ENCODE measurements at regions not wholly inside any gene's neighbourhood (a gene's known extent, or its start where the extent isn't known, plus 50 kb on each side); places are given as distances from the start of the nearest gene placed in this dataset.

DNA sequence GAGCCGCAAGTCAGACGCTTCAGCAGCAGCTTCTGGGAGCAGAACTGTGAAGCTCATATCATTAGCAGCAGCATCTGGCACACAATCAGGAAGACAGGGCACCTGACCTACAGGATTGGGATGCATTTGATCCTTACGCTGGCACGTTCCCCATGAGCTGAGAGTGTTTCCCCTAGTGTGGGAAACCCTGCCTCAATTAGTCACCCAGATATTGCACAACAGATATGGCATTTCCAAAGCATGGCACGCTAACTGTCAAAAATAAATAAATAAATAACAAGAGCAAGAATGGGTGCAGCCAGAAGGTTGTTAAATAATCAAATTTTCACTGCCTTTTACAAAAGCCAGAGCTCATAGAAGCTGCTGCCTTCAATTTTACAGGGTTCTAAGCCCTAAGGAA is 189.6 kb upstream of the THBS1 start:
- no peak for DNase-seq

DNA sequence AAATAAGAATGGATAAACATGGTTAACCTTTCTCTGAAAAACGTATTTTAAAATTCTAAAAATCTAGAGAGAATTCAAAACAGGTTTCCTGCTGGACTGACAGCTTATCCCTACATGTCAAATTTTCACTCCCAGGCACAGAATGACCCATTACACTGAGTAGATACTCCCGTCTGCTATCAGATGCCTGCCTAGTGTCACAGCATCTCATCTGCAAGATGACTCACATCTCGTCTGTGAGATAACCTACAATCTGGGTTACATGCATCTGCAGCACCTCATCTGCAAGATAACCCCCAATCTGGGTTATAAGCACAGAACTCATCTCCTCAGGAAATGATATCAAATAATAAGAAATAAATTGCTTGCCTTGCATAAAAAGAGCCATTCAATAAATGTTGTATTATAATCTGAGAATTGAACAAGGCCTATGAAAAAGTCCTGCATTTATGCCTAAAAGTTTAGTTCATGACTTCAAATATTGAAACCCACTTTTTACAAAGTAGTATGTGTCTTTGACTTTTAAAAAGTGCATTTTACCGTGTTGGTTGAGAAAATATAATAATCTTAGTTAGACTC is 188.3 kb upstream of the THBS1 start:
- DNase-seq = no peak

DNA sequence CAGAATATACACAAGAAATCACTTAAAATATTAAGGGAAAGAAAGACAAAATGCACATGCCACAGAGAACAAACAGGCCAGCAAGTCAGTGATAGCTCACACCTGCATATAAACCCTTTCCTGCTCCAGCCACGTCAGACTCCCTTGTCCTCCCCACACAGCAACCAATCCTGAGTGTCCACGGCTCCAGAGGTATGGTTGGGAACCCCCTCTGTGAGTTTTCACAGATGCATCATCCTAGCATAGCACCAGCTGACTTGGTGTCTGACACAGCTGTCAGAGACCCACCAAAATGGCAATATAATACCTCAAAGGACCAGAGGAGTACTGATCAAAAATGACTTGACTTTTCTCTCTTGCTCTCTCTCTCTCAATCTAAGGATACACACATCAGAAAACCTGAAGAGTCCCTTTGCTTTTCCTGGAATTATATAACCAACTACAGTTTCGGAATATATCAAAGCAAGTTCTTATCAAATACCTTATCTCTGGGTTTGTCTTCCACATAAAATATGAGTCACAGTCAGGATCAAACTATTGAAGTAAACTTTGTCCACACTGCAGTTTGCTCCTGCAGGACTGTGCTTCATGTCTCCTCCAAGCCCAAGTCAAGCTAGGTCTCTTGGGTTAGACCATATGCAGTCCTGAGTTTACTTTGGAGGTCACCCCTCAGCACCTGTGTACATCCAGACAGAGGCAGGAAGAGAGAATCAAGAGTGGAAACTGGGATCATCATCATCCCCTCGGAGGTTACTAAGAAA is 187.1 kb upstream of the THBS1 start:
- DNase-seq = no peak

DNA sequence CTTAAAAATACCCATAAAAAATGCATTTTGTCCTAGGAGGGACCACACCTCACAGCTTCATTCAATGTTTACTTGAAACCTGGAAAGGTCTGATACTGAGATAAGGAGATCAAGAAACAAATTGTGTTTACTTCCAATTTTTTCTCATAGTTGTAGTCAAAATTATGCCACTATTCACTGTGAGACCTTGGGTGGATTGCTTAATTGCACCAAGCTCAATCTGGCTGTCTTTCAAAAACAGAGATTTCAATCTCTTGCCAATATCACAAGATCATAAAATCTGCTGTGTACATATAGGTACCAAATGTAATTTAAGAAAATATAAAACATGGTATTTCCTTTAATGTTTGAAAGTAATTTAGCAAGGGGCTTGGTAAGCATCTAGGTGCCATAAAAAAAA is 186.4 kb upstream of the THBS1 start:
- no peak for DNase-seq

DNA sequence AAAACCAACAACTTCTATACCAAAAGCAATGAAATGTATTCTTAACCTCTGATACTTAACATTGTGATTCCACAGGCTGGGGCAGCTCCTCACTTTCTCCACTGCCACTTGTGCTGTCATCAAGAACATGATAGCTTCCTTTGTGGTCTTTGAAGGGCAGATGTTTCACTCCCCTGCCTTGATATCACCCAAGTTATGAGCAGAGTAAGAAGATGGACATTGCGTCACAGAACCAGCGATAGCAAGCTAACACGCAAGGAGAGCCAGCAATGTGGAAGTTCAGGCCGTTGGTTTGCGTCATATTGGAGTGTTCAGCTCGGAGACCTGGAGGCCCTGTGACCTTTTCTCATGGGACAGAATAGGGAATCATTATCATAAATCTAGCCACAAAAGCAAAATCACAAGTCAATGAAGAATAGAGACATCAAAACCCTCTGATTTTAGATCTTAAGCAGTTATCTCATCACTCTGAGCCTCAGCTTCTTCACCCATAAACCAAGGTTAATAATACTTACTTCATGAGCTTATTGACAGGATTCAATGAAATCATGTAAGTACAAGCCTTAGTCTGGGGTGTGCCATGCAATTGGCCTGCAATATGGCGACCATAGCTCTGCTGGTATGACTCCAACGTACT is 183.8 kb upstream of the THBS1 start:
- DNase-seq = no peak

DNA sequence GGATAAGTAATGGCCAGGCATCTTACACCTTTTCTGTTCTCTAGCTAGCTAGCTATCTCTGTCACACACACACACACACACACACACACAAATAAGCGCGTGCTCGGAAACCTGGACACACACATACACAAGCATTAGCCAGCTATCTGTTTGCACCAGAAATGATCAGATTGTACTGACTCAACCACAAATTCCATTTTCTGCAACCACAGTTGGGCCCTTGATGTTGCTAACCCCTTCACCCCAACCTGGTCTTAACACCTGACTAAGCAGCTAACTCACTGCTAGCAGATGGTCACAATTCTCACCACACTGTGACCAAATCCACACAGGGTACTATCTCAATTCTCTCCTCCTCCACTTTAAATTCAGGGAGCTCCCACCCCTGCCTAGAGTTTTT is 183.0 kb upstream of the THBS1 start:
- DNase-seq = no peak

DNA sequence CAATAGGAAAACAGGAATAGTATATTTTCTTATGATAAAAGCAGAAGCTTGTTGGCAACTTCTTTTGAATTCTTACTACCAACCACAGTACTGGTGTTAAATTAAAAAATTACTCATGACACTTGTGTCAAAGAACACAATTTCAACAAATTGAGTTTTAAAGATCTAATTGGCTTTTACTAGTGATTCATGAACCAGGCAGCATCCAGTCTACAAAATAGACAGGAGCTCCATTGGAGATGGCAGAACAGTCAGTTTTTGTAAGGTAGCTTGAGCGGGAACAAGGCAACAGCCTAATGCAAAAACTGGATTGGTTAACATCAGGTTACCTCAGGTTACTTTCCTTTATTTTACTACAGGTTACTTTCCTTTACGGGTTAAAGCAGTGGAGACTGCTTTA is 181.3 kb upstream of the THBS1 start:
- no peak for DNase-seq

DNA sequence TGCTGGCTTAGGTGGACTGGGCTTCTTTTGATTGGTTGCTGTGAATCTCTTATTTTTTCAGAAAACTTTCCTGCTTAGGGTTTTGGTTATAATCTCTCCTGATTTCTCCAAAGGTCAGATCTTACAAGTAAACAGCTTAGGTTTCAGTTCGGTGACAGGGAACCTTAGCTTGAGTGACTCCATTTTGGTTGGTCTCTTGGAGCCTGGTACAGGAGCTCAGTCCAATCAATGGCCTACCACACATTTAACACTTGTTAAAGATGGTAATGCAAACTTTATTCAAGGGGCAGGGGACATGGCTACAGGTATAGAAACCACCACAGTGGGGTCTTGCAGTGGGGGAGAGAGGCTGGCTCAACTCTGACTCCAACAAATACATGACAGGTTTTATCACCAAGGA is 180.9 kb upstream of the THBS1 start:
- DNase-seq = no peak

DNA sequence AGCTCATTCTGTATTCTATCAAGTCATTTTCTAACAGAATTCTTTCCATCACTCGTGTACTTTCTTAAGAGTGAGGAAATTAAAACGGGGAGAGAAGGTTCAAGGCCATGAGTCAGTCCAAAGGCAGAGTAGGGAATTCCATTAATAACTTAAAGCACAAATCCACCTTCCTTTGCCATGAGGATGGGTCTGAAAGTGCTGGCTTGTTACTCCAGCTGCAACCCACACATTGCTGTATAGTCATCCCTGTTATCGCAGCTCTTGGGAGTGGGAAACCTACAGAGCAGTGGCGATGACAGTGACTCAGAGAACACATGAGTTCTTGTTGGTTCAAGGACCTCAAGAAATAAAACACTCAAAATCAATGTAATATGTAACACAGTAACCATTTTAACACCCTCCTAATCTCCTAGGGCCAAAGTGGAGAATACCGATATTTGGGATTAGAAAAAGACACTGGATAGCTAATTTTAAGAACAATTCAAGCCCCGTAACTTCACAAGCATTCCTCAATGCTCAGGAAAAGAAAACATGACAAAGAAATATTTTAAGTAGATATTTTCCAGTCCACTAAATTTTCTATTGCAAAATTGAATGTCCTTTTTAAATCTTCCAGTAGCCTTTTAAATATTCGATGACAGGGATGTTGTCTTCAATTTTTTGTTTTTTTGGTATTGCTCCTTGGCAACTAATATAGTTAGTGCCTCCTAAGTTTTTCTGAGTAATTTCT is 179.9 kb upstream of the THBS1 start:
- DNase-seq = no peak

DNA sequence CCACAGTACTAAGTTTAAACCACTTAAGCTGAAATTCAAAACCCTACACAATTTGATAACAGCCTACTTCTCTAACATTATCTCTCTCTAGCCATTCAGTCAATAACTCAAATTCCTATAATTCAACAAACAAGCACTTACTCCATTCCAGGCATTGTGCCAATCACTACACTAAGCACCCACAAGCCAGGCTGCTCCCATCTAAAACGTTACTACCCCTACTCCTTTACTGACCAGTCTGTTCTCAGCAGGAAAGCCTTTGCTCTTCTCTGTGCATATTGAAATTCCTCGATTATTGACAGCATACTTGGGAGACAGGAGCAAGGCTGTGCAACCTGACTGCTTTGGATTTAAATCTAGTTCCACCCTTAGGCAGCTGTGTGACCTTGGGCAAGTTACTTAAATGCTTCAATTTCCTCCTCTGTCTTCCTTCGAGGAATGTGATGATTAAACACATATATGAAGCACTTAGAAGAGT is 177.2 kb upstream of the THBS1 start:
- DNase-seq = no peak

DNA sequence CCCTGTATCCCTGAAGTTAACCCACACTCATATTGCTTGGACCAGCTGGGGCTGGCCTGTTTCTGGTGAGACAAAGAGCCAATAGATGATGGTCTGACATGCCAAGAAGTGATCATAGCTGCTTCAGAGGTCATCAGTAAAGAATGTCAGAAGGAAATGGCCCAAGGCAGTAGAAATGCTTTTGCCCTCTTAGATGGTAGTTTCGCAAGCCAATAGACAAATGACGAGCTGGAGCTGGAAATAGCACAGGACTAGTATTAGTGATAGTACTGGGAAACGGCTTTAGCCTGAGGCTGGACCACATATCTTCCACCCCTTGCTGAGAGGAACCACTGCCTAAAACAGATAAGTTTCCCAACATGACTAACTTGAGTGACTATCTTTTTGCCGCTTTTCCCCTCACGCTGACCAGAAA is 176.1 kb upstream of the THBS1 start:
- no peak for DNase-seq

DNA sequence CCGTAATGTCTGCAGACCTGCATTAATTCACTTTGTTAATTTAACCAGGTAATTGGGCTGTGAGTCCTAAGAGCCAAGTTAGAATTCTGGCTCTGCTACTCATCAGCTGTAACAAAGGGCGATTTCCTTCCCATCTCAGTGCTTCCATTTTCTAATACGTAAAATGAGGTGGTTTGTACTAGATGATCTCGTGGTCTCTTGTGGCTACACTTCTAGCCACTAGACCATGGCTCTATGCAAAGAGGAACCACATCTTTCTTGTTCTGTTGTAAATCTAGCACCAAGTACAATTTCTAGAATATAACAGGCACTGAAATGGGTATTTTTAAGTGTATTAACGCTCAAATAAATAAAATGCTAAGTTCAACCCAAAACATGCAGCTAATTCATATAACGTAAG is 174.4 kb upstream of the THBS1 start:
- DNase-seq = no peak

DNA sequence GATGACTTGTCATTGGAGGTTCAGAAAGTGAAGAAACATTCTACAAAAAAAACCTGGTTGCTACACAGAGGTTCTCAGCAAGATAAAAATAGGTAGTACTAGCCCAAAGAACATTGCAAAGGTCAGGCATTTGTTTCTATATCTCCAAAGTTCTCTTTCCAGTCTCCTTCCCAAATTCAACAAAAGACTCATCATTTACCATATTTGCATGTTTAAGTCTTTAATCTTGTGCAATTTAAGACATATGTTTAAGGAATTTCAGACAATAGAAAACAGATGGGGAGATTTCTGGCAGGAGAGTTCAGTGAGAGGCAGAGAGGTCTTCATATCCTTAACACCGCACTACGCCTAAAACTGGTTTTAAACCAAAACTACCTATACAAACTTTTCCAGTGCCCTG is 173.8 kb upstream of the THBS1 start:
- DNase-seq = peak; percentile 58

DNA sequence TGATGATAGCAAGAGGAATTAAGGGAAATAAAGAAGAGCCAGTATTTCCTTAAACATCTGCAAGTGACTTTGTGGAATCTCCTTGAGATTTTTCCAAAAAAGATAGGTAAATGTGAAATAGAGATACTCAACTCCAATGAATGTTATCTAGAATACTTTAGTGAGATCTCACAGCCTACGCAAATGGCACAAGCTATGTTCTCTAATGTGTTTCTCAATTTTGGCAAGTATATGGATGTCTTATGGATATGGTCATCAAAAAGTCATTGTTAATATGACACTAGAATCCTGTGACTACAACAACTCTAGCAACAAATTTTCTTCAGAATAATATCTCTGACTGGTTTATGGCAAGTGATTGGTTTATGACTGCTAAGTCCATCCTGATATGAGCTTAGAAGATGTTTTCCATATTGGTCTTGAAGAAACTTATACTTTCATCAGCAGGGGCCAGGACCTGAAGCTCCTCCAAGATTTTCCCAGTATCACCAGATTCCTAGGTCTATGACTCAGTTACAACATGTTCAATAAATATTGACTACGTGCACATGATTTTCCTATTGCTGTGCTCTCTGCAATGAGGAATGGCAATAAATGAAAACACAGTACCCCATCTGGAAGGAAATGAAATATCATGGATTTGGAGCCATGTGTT is 170.9 kb upstream of the THBS1 start:
- DNase-seq = no peak

DNA sequence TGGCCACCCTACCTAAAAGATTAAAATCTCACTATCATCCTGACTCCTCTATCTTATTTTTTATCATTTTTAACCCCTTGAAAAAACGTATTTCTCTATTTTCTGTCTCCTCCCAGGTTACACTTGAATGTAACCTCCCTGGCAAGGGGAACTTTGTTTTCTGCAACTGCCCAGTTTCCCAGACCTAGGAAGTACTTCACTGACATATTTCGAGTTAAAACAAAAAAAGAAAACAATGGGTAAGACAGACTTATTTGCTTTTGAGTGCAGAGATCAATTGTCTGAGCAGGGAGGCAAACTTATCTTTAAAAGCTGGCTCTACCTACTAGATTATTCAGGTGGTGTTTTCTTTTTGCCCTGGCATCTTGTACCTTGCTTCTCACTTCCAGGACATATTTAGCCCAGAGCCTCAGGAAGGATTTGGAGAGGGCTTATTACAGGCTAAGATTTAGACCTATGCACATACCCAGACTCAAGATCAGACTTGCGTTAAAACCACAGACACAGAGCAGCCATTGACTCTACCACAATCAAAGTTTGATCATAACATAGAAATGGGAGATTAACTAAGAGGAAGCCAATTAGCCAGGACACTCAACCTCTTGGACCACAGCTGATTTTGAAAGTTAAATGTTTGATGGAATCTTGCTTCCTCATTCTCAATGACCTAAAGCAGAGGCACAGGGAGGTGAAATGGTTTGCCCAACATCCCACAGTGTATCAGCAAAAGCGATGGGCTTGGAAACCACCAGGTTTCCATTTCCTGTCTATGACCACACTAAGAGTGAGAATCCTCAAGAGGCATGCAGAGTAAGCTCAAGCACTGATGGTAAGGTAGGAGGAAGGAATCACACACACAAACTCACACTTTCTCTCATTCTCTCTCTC is 169.5 kb upstream of the THBS1 start:
- DNase-seq = no peak

DNA sequence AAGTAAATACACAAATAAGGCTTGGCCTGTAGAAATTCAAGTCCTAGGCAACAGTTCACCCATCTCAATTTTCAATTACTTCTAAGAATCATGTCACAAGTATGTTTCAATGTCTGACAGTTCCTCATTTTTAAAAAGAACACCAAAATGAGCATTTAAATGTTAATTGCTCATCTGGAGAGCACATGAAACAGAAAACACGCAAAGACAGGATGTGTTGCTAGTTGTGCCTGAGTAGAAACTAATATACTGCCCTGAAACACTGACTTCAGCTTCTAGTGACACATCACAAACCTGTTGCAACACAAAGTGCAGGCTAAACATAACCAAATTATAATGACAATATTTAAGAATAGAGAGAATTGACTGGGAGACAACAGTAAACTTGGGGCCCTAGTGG is 167.3 kb upstream of the THBS1 start:
- DNase-seq = no peak

DNA sequence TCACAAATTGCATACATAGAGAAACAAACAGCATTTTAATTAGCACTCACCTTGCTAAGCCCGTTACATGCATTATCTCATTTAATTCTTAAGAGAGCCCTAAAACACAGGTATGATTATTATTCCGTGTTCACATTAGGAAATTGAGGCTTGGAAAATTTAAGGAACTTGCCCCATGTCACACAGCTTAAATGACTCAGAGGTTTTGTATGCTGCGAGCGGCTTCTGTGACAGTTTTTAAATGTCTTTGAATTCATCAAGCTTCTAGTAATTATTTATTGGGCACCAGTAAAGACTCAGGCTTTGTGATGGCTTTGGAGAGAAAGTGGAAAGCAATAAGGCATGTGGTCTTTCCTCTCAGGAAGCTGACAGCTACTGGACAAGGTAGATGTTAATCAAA is 166.7 kb upstream of the THBS1 start:
- DNase-seq = no peak

DNA sequence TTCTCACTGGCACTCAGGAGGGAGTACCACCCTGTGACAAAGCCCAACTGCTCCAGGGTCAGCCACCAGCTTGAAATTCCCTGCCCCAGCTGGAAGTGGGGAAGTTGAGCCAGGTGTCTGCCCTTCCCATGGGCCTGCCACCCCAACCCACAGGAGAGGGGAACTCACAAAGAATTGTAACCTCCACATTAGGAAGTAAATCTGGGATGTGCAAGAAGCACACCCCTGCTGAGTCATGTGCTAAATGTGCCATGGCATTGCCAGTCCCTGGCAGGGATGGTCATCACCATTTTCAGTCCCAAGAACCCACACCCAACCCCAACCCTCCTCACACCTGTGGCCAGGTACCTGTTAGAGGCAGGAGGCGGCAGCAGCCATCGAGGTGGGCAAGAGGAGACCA is 165.2 kb upstream of the THBS1 start:
- no peak for DNase-seq

DNA sequence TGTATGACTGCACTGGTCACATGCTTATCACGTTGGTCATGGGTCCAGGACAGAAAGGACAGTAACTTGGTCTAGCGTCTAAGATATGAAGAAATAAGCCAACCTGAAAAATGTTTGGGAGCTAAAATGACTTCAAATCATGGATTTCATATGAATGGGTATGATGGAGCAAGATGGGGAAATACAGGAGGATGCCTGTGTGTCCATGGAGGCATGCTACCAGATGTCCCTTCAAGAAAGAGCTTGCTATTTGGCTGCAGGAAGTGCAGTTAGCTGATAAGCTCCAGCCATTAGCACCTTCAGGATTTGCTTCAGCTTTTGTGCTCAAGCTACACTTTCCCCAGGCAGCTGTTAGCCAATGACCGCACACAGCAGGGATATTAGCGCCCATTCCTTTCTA is 164.6 kb upstream of the THBS1 start:
- no peak for DNase-seq

DNA sequence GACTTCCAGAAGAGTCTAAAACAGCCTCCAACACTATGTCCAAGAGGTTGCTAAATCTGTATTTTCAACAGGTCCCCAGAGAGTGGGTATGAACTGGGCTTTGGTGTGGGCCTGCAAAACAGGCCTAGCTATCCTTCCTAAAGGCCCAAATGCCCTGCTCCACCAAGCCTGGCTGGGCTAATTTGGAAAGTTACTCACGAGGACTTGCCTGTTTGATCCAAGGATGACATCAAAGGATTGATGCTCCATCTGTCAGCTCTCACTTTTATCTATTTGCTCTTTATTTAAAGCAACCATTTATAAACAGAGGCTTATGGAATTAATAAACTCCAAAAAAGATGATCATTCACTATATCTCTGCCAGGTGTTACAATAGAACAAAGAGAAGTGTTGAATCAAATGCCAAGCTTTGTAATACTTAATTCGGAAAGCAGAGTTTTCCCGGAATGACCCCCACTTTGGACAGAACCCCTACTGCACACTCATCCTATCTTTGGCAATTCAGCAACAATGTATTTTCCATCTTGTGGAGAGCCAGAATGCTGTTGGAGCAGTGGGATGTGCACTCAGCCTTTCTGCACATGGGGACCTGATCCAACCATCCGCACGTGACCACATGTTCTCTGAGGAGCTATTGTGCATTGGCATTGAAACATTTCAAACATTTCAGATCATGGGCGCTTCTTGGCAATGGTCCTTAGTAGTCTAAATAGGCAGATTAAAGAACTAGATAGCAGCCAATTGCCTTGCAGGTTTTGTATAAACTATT is 163.3 kb upstream of the THBS1 start:
- no peak for DNase-seq
